ENCODE measurements at regions not wholly inside any gene's neighbourhood (a gene's known extent, or its start where the extent isn't known, plus 50 kb on each side); places are given as distances from the start of the nearest gene placed in this dataset.

DNA sequence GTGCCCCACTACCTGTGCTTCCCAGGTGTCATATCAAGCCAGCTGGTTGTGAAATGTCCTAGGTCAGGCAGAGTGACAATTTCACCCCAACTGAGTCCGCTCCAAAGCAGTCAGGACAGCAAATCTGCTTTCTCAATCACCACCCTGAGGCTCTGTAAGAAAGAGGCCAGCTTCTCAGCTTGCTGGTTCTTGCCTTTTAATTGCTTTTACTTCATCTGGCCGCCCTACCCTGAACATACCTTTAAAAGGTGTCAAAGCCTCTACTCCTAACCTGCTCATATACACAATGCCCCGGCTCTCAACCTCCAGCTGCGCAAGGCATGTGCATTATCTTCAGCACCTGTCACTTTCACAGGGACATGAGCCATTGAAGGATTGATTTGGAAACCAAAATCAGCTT, 581.6 kb downstream of the NPHP4 start:
- H2AK5ac ChIP-seq (ENCODE audit: low read depth, low read length): no peak overlapping the region
- no peak overlapping the region for H2AFZ ChIP-seq (ENCODE audit: low read length)
- no peak overlapping the region for H3K4me3 ChIP-seq (ENCODE audit: low read length in 2 of 2)
- no peaks in the 10 kb centered on the region for H3K79me1 ChIP-seq (ENCODE audit: low read depth, low read length)
- no peak overlapping the region for H3K9ac ChIP-seq (ENCODE audit: low read depth, low read length, poor library complexity)
- WGBS, 2 donors (ENCODE audit: extremely low coverage in 2 of 2, insufficient read length in 2 of 2, insufficient replicate concordance in 1 of 2): no CpG with 5 or more reads among the region's 4 CpGs
- no peak overlapping the region for H2BK12ac ChIP-seq (ENCODE audit: low read length)
- H2BK120ac ChIP-seq (ENCODE audit: low read depth, low read length): no peak overlapping the region
- no peak overlapping the region for H4K91ac ChIP-seq (ENCODE audit: low read depth, low read length, poor library complexity)
- peaks cover 0 to 4% (median 0%) of the 10 kb centered on the region in 3 experiments for H3K27me3 ChIP-seq (ENCODE audit: control insufficient read depth in 3 of 3, insufficient read depth in 3 of 3, low read depth in 1 of 3, low read length in 3 of 3)
- DNase-seq (ENCODE audit: low spot score): no peak
- no peak overlapping the region for H3K4me2 ChIP-seq (ENCODE audit: insufficient read depth, low read length, poor library complexity, severe bottlenecking)
- H2BK5ac ChIP-seq (ENCODE audit: low read length): no peak overlapping the region
- no peaks in the 10 kb centered on the region for H3K9me3 ChIP-seq (replicated peaks in 1 of 2; ENCODE audit: control insufficient read depth in 2 of 2, insufficient read depth in 1 of 2, low read depth in 1 of 2, low read length in 2 of 2)
- no peak overlapping the region for H4K8ac ChIP-seq (ENCODE audit: low read depth, low read length)
- no peak overlapping the region for H3K23ac ChIP-seq (ENCODE audit: low read depth, low read length, poor library complexity)
- H3K36me3 ChIP-seq (replicated peaks in 1 of 2; ENCODE audit: control insufficient read depth in 2 of 2, insufficient read depth in 2 of 2, low read length in 2 of 2): no peaks in the 10 kb centered on the region
- peaks cover 0 to 7% of the 10 kb centered on the region in 2 donors for H3K4me1 ChIP-seq (ENCODE audit: control insufficient read depth in 2 of 2, insufficient read depth in 1 of 2, low read depth in 1 of 2, low read length in 2 of 2)
- H3K18ac ChIP-seq (ENCODE audit: low read length): no peak overlapping the region
- H3K27ac ChIP-seq (replicated peaks; ENCODE audit: low read length): no peak overlapping the region
- H3K14ac ChIP-seq (ENCODE audit: low read length): no peak overlapping the region
- no peak overlapping the region for H3K4ac ChIP-seq (ENCODE audit: low read length)
- H2BK15ac ChIP-seq (ENCODE audit: low read length): no peak overlapping the region

DNA sequence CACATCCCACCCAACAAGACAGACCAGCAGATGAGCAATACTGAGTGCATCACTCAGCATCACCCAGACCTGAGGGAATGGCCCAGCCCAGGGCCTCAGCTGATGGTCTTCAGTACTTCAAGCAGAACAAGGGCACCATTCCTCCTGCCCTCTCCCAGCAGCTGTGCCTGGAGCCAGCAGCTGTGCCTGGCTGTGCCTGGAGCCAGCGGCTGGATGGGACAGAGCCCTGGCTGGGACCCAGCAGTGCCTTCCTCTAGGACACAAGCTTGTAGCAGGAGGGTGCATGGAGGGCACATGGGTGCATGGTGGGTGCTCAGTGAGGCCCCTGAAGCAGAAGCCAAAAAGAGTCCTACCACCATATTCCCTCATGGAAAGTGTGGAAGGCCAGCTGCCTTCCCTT, 583.8 kb downstream of the NPHP4 start:
- no peak overlapping the region for H3K9ac ChIP-seq (ENCODE audit: low read depth, low read length, poor library complexity)
- no peak overlapping the region for H3K18ac ChIP-seq (ENCODE audit: low read length)
- no peaks in the 10 kb centered on the region for H3K36me3 ChIP-seq (replicated peaks in 1 of 2; ENCODE audit: control insufficient read depth in 2 of 2, insufficient read depth in 2 of 2, low read length in 2 of 2)
- no peak overlapping the region for H4K91ac ChIP-seq (ENCODE audit: low read depth, low read length, poor library complexity)
- H2AFZ ChIP-seq (ENCODE audit: low read length): no peak overlapping the region
- H4K8ac ChIP-seq (ENCODE audit: low read depth, low read length): no peak overlapping the region
- H3K9me3 ChIP-seq (replicated peaks in 1 of 2; ENCODE audit: control insufficient read depth in 2 of 2, insufficient read depth in 1 of 2, low read depth in 1 of 2, low read length in 2 of 2): no peaks in the 10 kb centered on the region
- H2AK5ac ChIP-seq (ENCODE audit: low read depth, low read length): no peak overlapping the region
- H3K4me3 ChIP-seq (ENCODE audit: low read length in 2 of 2): no peak overlapping the region
- no peak overlapping the region for H3K23ac ChIP-seq (ENCODE audit: low read depth, low read length, poor library complexity)
- no peak for DNase-seq (ENCODE audit: low spot score)
- H3K4me2 ChIP-seq (ENCODE audit: insufficient read depth, low read length, poor library complexity, severe bottlenecking): no peak overlapping the region
- no peak overlapping the region for H2BK15ac ChIP-seq (ENCODE audit: low read length)
- WGBS, 2 donors (ENCODE audit: extremely low coverage in 2 of 2, insufficient read length in 2 of 2, insufficient replicate concordance in 1 of 2): no CpG with 5 or more reads among the region's 1 CpG
- H3K14ac ChIP-seq (ENCODE audit: low read length): no peak overlapping the region
- H3K4me1 ChIP-seq (ENCODE audit: control insufficient read depth in 2 of 2, insufficient read depth in 1 of 2, low read depth in 1 of 2, low read length in 2 of 2): no peaks in the 10 kb centered on the region
- H2BK120ac ChIP-seq (ENCODE audit: low read depth, low read length): no peak overlapping the region
- no peak overlapping the region for H2BK12ac ChIP-seq (ENCODE audit: low read length)
- H3K27me3 ChIP-seq (ENCODE audit: control insufficient read depth in 3 of 3, insufficient read depth in 3 of 3, low read depth in 1 of 3, low read length in 3 of 3): peaks cover 0 to 4% (median 0%) of the 10 kb centered on the region in 3 experiments
- H2BK5ac ChIP-seq (ENCODE audit: low read length): no peak overlapping the region
- H3K27ac ChIP-seq (replicated peaks; ENCODE audit: low read length): no peak overlapping the region
- H3K4ac ChIP-seq (ENCODE audit: low read length): no peak overlapping the region
- no peaks in the 10 kb centered on the region for H3K79me1 ChIP-seq (ENCODE audit: low read depth, low read length)

- Histone ChIP-seq H3K79me1 (ENCODE audit: low read depth, low read length) (no peaks in the 10 kb centered on the region), H3K27me3 (ENCODE audit: control insufficient read depth in 3 of 3, insufficient read depth in 3 of 3, low read depth in 1 of 3, low read length in 3 of 3) (peaks cover 0 to under 1% (median 0%) of the 10 kb centered on the region in 3 experiments), H2BK12ac (ENCODE audit: low read length) (no peak overlapping the region), H3K4me3 (ENCODE audit: low read length in 2 of 2) (no peak overlapping the region), H3K36me3 (replicated peaks in 1 of 2; ENCODE audit: control insufficient read depth in 2 of 2, insufficient read depth in 2 of 2, low read length in 2 of 2) (no peaks in the 10 kb centered on the region), H3K23ac (ENCODE audit: low read depth, low read length, poor library complexity) (no peak overlapping the region), H3K4ac (ENCODE audit: low read length) (no peak overlapping the region), H4K91ac (ENCODE audit: low read depth, low read length, poor library complexity) (no peak overlapping the region), H3K9ac (ENCODE audit: low read depth, low read length, poor library complexity) (no peak overlapping the region), H2BK5ac (ENCODE audit: low read length) (no peak overlapping the region), H2BK15ac (ENCODE audit: low read length) (no peak overlapping the region), H3K4me2 (ENCODE audit: insufficient read depth, low read length, poor library complexity, severe bottlenecking) (no peak overlapping the region), H3K18ac (ENCODE audit: low read length) (no peak overlapping the region), H3K4me1 (ENCODE audit: control insufficient read depth in 2 of 2, insufficient read depth in 1 of 2, low read depth in 1 of 2, low read length in 2 of 2) (no peaks in the 10 kb centered on the region), H3K9me3 (replicated peaks in 1 of 2; ENCODE audit: control insufficient read depth in 2 of 2, insufficient read depth in 1 of 2, low read depth in 1 of 2, low read length in 2 of 2) (no peaks in the 10 kb centered on the region), H2AK5ac (ENCODE audit: low read depth, low read length) (no peak overlapping the region), H2AFZ (ENCODE audit: low read length) (no peak overlapping the region), H3K14ac (ENCODE audit: low read length) (no peak overlapping the region), H4K8ac (ENCODE audit: low read depth, low read length) (no peak overlapping the region), H2BK120ac (ENCODE audit: low read depth, low read length) (no peak overlapping the region), H3K27ac (replicated peaks; ENCODE audit: low read length) (no peak overlapping the region)
- no CpG with 5 or more reads among the region's 3 CpGs for WGBS, 2 donors (ENCODE audit: extremely low coverage in 2 of 2, insufficient read length in 2 of 2, insufficient replicate concordance in 1 of 2)
- DNase-seq (ENCODE audit: low spot score): no peak
Observed at GRCh38 chr1:5405263-5405662, 587.0 kb downstream of the NPHP4 start.

DNA sequence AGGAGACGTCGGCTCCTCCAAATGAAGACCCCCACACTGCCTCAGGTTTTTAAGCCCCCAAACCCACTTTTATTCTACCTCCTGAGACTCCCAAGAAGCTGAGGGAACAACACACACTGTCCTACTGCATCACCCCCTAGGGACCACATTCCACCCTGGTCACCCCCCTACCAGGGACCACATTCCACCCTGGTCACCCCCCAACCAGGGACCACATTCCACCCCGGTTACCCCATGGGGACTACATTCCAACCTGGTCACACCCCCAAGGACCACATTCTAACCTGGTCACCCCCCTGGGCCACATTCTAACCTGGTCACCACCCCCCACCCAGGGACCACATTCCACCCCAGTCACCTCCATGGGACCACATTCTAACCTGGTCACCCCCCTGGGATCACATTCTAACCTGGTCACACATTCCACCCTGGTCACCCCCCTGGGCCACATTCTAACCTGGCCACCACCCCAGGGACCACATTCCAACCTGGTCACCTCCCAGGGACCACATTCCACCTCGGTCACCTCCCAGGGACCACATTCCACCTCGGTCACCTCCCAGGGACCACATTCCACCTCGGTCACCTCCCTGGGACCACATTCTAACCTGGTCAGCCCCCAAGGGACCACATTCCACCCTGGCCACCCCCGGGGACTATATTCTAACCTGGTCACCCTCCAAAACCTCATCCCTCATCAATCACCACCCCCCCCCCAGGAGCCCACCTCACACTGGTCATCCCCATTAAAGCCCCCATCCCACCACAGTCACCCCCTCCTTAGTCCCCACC, 587.6 kb downstream of the NPHP4 start:
- Histone ChIP-seq H3K36me3 (replicated peaks in 1 of 2; ENCODE audit: control insufficient read depth in 2 of 2, insufficient read depth in 2 of 2, low read length in 2 of 2) (no peaks in the 10 kb centered on the region), H3K4me1 (ENCODE audit: control insufficient read depth in 2 of 2, insufficient read depth in 1 of 2, low read depth in 1 of 2, low read length in 2 of 2) (no peaks in the 10 kb centered on the region), H2BK12ac (ENCODE audit: low read length) (no peak overlapping the region), H3K9me3 (replicated peaks in 1 of 2; ENCODE audit: control insufficient read depth in 2 of 2, insufficient read depth in 1 of 2, low read depth in 1 of 2, low read length in 2 of 2) (no peaks in the 10 kb centered on the region), H2AFZ (ENCODE audit: low read length) (no peak overlapping the region), H2BK15ac (ENCODE audit: low read length) (no peak overlapping the region), H3K18ac (ENCODE audit: low read length) (no peak overlapping the region), H3K4ac (ENCODE audit: low read length) (no peak overlapping the region), H3K23ac (ENCODE audit: low read depth, low read length, poor library complexity) (no peak overlapping the region), H4K8ac (ENCODE audit: low read depth, low read length) (no peak overlapping the region), H3K79me1 (ENCODE audit: low read depth, low read length) (no peaks in the 10 kb centered on the region), H3K4me2 (ENCODE audit: insufficient read depth, low read length, poor library complexity, severe bottlenecking) (no peak overlapping the region), H2BK120ac (ENCODE audit: low read depth, low read length) (no peak overlapping the region), H4K91ac (ENCODE audit: low read depth, low read length, poor library complexity) (no peak overlapping the region), H3K27me3 (ENCODE audit: control insufficient read depth in 3 of 3, insufficient read depth in 3 of 3, low read depth in 1 of 3, low read length in 3 of 3) (no peaks in the 10 kb centered on the region), H2AK5ac (ENCODE audit: low read depth, low read length) (no peak overlapping the region), H3K9ac (ENCODE audit: low read depth, low read length, poor library complexity) (no peak overlapping the region), H3K4me3 (ENCODE audit: low read length in 2 of 2) (no peak overlapping the region), H3K14ac (ENCODE audit: low read length) (no peak overlapping the region), H2BK5ac (ENCODE audit: low read length) (no peak overlapping the region), H3K27ac (replicated peaks; ENCODE audit: low read length) (no peak overlapping the region)
- no peak for DNase-seq (ENCODE audit: low spot score)
- WGBS, 2 donors (ENCODE audit: extremely low coverage in 2 of 2, insufficient read length in 2 of 2, insufficient replicate concordance in 1 of 2): no CpG with 5 or more reads among the region's 7 CpGs
